Gastrocnemius medialis (tissue), 4 donors: ENCODE measurements at regions not wholly inside any gene's neighbourhood (a gene's known extent, or its start where the extent isn't known, plus 50 kb on each side); places are given as distances from the start of the nearest gene placed in this dataset.

Experiments
- ATAC-seq, 2 donors: fragments of 150-250 bp; one replicate each; pipeline ENCODE4 v1.9.1; 2016
- DNase-seq, 2 donors: peaks; one replicate each; pipeline ENCODE4 v3.0.0-alpha.2; 2019
- H3K27ac ChIP-seq, 4 donors: fragments of 200-600 bp; sonication (generic); 1 replicate in 1 of 4; 2 replicates in 3 of 4; pipeline ENCODE4 v1.5.1; 2016 to 2018; ENCODE audit warnings: mild to moderate bottlenecking in 2 of 4, moderate library complexity in 1 of 4
- H3K27me3 ChIP-seq, 3 donors: fragments of 200-600 bp; sonication (generic) in 2 of 3; 1 replicate in 1 of 3; 2 replicates in 2 of 3; pipeline versions ENCODE4 v1.5.1 to v1.6.0; 2016 to 2019; ENCODE audit warnings: mild to moderate bottlenecking in 1 of 3, moderate library complexity in 1 of 3
- H3K36me3 ChIP-seq, 2 donors: fragments of 200-600 bp; sonication (generic) in 1 of 2; one replicate each; pipeline ENCODE4 v1.5.1; 2017 to 2018
- H3K4me1 ChIP-seq, 2 donors: fragments of 200-600 bp; sonication (generic) in 1 of 2; one replicate each; pipeline ENCODE4 v1.5.1; 2016 to 2017; ENCODE audit warnings: mild to moderate bottlenecking in 2 of 2
- H3K4me3 ChIP-seq, 4 donors: fragments of 200-600 bp; sonication (generic) in 3 of 4; 1 replicate in 1 of 4; 2 replicates in 3 of 4; pipeline ENCODE4 v1.5.1; 2016 to 2019; ENCODE audit warnings: mild to moderate bottlenecking in 2 of 4
- H3K9me3 ChIP-seq, 3 donors: fragments of 200-600 bp; sonication (generic) in 2 of 3; 1 replicate in 1 of 3; 2 replicates in 2 of 3; pipeline ENCODE4 v1.5.1; 2016 to 2019
- POLR2A ChIP-seq, 2 donors: fragments of 450-650 bp; IDR thresholded peaks; one replicate each; pipeline ENCODE4 v1.6.1; 2017; ENCODE audit warnings: antibody characterized with exemption in 2 of 2, mild to moderate bottlenecking in 2 of 2, moderate library complexity in 2 of 2
- in situ Hi-C, 4 donors: fragments of 200-750 bp; cut with MboI; loops; one replicate each; pipeline versions ENCODE4 v1.15.0 to v1.8.0; 2017; ENCODE audit warnings: low sequenced_read_pairs in 4 of 4
- intact Hi-C: fragments of 100-400 bp; cut with DNase I; formaldehyde crosslinking; loops from one replicate; pipeline ENCODE4 v1.15.1; 2023; ENCODE audit warnings: low total_unique reads
- TF ChIP-seq, protein P1 (sequence below), 5 experiments: fragments of 450-650 bp in 3 of 5; fragments of 200-600 bp in 2 of 5; sonication (generic) in 2 of 5; IDR thresholded peaks in 4 of 5; conservative IDR thresholded peaks in 1 of 5; 1 replicate in 4 of 5; 2 replicates in 1 of 5; pipeline ENCODE4 v1.5.1; 2016 to 2019; ENCODE audit warnings: antibody characterized with exemption in 5 of 5, mild to moderate bottlenecking in 3 of 5, moderate library complexity in 3 of 5

- TF ChIP-seq, protein P1, sequence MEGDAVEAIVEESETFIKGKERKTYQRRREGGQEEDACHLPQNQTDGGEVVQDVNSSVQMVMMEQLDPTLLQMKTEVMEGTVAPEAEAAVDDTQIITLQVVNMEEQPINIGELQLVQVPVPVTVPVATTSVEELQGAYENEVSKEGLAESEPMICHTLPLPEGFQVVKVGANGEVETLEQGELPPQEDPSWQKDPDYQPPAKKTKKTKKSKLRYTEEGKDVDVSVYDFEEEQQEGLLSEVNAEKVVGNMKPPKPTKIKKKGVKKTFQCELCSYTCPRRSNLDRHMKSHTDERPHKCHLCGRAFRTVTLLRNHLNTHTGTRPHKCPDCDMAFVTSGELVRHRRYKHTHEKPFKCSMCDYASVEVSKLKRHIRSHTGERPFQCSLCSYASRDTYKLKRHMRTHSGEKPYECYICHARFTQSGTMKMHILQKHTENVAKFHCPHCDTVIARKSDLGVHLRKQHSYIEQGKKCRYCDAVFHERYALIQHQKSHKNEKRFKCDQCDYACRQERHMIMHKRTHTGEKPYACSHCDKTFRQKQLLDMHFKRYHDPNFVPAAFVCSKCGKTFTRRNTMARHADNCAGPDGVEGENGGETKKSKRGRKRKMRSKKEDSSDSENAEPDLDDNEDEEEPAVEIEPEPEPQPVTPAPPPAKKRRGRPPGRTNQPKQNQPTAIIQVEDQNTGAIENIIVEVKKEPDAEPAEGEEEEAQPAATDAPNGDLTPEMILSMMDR (IDR thresholded peaks at IDR 0.05 in 4 of 5, conservative IDR thresholded peaks at IDR 0.05 in 1 of 5): no peak
- TF ChIP-seq POLR2A (IDR thresholded peaks at IDR 0.05): no peak
- in situ Hi-C loops (no loop called here), intact Hi-C loops (no loop called here)
- Histone ChIP-seq H3K36me3 (no peaks in the 10 kb centered on the region), H3K27me3 (no peaks in the 10 kb centered on the region), H3K4me1 (no peaks in the 10 kb centered on the region), H3K4me3 (no peak overlapping the region), H3K27ac (no peak overlapping the region), H3K9me3 (no peaks in the 10 kb centered on the region)
- DNase-seq (no peak), ATAC-seq (no peak)
These were observed 116.4 kb upstream of the POU3F2 start for GRCh38 chr6:98717988-98718387.

- no peak for TF ChIP-seq POLR2A (IDR thresholded peaks at IDR 0.05)
- TF ChIP-seq, protein P1 (IDR thresholded peaks at IDR 0.05 in 4 of 5, conservative IDR thresholded peaks at IDR 0.05 in 1 of 5): no peak
- H3K4me1 ChIP-seq: no peaks in the 10 kb centered on the region
- no peak for DNase-seq
- H3K36me3 ChIP-seq: no peaks in the 10 kb centered on the region
- in situ Hi-C loops: no loop called here
- intact Hi-C loops: no loop called here
- H3K9me3 ChIP-seq: no peaks in the 10 kb centered on the region
- H3K27ac ChIP-seq: no peak overlapping the region
- no peaks in the 10 kb centered on the region for H3K27me3 ChIP-seq
- H3K4me3 ChIP-seq: no peak overlapping the region
- ATAC-seq: no peak
These were observed 109.8 kb upstream of the POU3F2 start for GRCh38 chr6:98724537-98724936.

DNA sequence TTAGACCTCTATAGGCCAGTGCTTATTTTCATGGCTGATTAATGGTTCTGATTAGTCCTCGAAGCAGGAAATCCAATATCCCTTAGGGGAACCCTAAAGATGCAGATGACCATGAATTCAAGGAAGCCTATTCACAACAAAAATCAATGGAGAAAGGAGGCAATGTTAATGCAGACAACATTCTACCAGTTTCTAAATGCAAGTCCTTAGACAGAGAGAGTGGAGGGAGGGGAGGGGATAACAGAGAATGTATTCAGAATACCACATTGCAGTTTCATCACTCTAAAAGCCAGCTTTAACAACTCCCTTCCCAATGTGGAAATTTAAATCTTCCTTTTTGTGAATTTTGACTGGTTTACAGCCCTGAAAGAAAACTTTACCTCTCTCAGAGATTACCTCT, 87.1 kb upstream of the POU3F2 start:
- TF ChIP-seq, protein P1 (IDR thresholded peaks at IDR 0.05 in 4 of 5, conservative IDR thresholded peaks at IDR 0.05 in 1 of 5): no peak
- intact Hi-C loops: no loop called here

DNA sequence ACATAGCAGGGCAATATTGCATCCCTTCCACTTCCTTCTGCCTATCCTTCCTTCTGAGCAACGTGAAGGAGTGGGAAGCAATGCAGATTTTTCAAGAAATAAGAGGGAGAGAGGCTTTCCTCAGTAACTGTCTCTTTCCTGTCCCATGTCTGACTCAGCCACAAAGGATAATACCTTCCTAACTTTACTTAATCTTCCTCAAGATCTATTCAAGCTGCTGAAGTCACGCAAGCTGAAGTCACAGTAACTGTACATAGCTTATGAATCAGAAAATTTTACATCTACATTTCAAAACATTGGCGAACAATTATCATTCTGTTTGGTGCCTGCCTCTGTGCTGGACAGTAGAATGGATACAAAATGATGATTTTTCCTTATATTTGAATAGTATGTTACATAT, 86.4 kb upstream of the POU3F2 start:
- no peaks in the 10 kb centered on the region for H3K4me1 ChIP-seq
- H3K4me3 ChIP-seq: no peak overlapping the region
- no peak for ATAC-seq
- no peaks in the 10 kb centered on the region for H3K27me3 ChIP-seq
- H3K27ac ChIP-seq: no peak overlapping the region
- H3K9me3 ChIP-seq: no peaks in the 10 kb centered on the region
- H3K36me3 ChIP-seq: no peaks in the 10 kb centered on the region
- no peak for DNase-seq
- in situ Hi-C loops: no loop called here
- intact Hi-C loops: no loop called here
- no peak for TF ChIP-seq POLR2A (IDR thresholded peaks at IDR 0.05)
- TF ChIP-seq, protein P1 (IDR thresholded peaks at IDR 0.05 in 4 of 5, conservative IDR thresholded peaks at IDR 0.05 in 1 of 5): no peak

More for the DNA sequence above, 87.1 kb upstream of the POU3F2 start:
- no peaks in the 10 kb centered on the region for H3K36me3 ChIP-seq
- in situ Hi-C loops: no loop called here
- H3K4me3 ChIP-seq: no peak overlapping the region
- no peaks in the 10 kb centered on the region for H3K27me3 ChIP-seq
- H3K9me3 ChIP-seq: no peaks in the 10 kb centered on the region
- DNase-seq (no peak), ATAC-seq (no peak)
- no peak overlapping the region for H3K27ac ChIP-seq
- no peaks in the 10 kb centered on the region for H3K4me1 ChIP-seq

GRCh38 chr6:98759459-98759858, 74.9 kb upstream of the POU3F2 start:
- intact Hi-C loops (no loop called here), in situ Hi-C loops (no loop called here)
- DNase-seq (no peak), ATAC-seq (no peak)
- Histone ChIP-seq H3K4me3 (no peak overlapping the region), H3K27ac (no peak overlapping the region), H3K27me3 (no peaks in the 10 kb centered on the region), H3K9me3 (no peaks in the 10 kb centered on the region), H3K36me3 (no peaks in the 10 kb centered on the region), H3K4me1 (no peaks in the 10 kb centered on the region)
- TF ChIP-seq POLR2A (IDR thresholded peaks at IDR 0.05): no peak
- TF ChIP-seq, protein P1 (IDR thresholded peaks at IDR 0.05 in 4 of 5, conservative IDR thresholded peaks at IDR 0.05 in 1 of 5): peak in 1 of 5 experiments; percentile 11
